ENCODE measurements at regions not wholly inside any gene's neighbourhood (a gene's known extent, or its start where the extent isn't known, plus 50 kb on each side); places are given as distances from the start of the nearest gene placed in this dataset.
"Not testable (repeated sequence)": the region's sequence is repeated elsewhere in the genome, so short reads cannot be mapped to it uniquely, and the experiment has no call there.

GRCh38 chr7:356691-357462 is 66.9 kb downstream of the FOXL3 start:
- no peak for DNase-seq

DNA sequence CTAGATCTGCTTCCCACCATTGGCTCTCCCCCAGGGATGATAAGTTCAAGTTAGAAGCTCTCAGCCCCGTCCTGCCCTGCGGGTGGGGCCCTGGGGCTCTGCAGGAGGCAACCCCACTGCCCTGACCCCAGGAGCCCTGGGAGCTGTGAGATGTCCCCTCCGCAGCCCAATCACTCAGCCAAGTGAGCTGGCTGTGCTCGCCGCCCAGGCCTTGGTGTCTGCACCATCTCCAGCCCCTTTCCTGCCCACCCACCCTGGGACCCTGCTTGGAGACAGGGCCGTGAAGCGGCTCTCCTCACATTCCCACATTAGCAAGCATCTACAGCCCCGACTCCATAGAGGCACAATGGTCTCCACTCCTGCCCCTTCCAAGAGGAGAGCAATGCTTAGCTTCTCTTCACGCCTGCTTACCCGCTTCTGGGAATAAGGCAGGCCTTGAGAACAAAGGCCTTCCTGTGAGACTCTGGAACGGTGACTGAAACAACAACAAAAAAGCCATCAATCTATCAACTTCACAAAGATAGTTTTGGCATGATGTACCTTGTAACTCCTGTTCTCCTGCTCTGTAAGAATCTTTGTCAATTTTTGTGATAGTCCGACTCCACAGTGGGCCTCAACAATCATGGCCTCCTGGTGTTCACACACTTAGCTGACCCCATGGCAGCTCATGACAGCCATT is 67.7 kb downstream of the FOXL3 start:
- no peak for DNase-seq

- DNase-seq: no peak
These were observed 68.4 kb downstream of the FOXL3 start for GRCh38 chr7:358352-358751.

GRCh38 chr7:359226-359765 is 69.3 kb downstream of the FOXL3 start:
- no peak for DNase-seq

- DNase-seq: no peak
These were observed 69.9 kb downstream of the FOXL3 start for GRCh38 chr7:359766-360361.

GRCh38 chr7:360454-361100 is 70.6 kb downstream of the FOXL3 start:
- peak in 1 of 2 donors; percentile 28 for DNase-seq

DNA sequence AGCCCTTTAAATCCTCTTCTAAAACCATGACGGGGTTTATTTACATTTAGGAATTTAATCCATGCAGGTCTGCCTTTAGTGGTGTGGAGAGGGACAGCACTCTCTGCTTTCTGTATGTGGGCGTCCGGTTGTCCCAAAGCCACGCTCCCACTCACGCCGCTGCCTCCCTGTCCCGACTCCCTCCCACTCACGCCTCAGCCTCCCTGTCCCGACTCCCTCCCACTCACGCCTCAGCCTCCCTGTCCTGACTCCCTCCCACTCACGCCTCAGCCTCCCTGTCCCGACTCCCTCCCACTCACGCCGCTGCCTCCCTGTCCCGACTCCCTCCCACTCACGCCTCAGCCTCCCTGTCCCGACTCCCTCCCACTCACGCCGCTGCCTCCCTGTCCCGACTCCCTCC is 71.2 kb downstream of the FOXL3 start:
- DNase-seq: not testable (repeated sequence)

- DNase-seq: no peak
These were observed 71.9 kb downstream of the FOXL3 start for GRCh38 chr7:361680-362401.

DNA sequence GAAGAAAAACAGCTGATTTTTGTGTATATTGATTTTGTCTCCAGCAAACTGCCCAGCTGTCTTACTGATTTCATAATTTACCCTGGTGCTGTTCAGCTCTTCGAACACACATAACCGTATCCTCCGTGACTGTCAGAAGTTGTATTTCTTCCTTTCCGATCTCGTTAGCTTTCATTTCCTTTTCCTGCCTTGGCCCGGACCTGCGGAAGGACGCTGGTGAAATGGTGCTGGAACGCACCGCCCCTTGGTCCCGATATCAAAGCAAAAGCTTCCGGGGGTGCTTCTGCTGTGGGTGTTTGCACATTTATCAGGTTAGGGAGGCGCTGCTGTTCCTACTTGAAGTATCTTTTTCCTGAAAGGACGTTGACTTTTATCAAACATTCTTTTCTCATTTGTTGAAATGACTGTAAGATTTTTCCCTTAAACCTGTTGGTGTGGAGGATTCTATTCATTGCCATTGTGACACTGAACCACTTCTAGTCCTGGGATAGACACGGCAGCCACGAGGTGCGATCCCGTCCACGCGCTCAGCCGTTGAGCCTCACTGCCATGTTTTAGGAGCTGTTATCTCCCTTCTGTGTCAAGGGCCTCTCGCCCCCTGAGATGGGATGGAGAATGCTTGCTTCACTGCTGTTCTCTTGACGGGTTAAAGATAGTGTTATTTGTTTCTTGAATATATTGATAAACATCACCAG is 72.6 kb downstream of the FOXL3 start:
- no peak for DNase-seq

- no peak for DNase-seq
These were observed 73.7 kb downstream of the FOXL3 start for GRCh38 chr7:363626-364025.

DNA sequence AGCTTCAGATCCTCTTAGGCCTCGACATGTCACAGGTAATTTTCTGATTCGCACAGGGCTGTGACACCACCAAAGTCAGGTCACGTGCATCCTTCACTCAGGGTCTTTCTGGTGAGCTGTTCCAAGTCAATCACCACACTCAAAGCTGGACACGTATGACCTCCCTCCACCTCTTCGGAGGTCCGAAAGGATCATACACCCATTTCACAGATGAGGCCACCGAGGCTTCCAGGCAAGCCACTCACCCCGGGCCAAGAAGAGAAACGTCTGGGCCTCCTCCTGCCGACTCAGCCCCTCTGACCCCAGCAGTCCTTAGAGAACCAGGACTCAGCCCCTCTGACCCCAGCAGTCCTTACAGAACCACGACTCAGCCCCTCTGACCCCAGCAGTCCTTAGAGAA is 74.6 kb downstream of the FOXL3 start:
- DNase-seq: no peak

GRCh38 chr7:365593-365992 is 75.6 kb downstream of the FOXL3 start:
- no peak for DNase-seq

DNA sequence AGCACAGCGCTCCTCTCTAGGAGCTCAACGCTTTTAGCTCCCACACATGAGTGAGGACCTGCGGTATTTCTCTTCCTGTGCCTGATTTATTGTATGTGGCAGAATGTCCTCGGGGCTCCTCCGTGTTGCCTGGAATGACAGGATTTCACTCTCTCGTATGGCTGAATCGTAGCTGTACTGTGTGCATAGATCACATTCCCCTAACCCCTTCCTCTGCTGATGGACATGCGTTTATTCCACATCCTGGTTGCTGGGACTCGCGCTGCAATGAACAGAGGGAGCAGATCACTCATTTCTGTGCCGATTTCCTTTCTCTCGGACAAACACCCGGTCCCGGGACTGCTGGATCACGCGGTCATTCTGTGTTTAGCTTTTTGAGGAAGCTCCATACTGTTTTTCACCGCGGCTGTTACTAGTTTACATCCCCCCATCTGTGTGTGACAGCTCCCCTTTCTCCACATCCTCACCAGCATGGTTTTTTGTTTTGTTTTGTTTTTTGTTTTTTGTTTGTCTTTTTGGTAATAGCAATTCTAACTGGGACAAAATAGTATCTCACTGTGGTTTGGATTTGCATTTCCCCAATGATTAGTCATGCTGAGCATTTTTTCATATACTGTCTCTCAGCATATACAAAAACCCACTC is 76.3 kb downstream of the FOXL3 start:
- DNase-seq: no peak

DNA sequence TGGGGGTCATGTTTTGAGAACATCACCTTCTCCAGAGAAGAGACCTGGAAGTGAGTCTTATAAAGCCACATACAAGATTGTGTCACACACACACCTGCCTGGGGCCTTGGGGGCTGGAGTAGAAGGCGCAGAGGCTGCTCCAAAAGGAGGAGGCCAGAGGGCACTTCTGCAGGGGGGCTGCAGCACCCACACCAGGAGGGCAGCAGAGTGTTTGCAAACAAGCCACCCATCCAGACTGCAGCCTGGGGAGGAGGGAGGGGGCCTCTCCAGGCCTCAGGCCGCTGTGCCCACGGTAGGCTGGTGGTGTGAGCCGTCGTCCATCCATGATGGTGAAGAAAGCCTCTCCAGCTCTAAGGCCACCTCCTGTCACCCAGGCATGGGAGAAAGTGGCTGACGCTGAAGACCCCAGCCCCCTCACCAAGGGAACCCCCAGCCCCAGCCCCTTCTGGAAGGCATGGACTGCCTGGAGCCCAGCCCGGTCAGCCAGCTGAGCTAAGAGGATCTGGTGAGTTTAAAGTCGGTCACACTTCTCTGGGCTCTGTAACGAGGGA is 77.5 kb downstream of the FOXL3 start:
- no peak for DNase-seq

GRCh38 chr7:368651-369475 is 78.9 kb downstream of the FOXL3 start:
- no peak for DNase-seq

DNA sequence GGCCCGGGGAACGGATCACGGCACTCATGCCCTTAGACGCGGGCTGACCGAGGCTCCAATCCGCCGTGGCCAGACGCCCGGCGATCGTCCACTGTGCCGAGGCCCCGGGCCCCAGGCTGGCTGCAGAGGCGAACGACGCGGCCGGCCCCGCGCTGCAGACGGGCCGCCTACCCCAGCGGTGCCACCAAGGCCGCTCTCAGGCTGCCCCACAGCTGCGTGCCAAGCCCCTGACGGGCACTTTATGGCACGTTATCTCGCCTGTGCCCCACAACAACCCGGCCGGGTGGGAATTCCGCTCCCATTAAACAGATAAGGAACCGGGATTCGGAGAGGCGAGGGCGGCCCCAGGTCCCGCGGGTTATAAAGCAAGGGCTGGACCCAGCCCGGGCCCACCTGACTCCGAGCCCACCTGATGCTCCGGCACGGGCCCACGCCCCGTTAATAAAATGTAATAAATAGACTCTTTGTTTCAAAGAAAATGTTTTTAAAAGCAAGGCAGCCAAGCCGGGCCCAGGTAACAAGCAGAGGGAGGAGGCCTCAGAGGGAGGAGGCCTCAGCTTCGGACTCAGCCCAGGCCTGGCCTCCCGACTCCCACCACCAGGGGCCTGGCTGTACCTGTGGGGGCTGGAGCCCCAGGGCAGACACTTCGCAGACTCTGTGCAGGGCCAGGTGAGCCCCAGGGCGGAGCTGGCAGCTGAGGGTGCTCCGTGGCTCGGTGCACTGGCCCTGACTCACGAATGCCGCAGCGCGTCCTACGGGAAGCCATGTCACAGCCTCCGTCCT is 79.7 kb downstream of the FOXL3 start:
- DNase-seq: no peak

GRCh38 chr7:370259-370625 is 80.3 kb downstream of the FOXL3 start:
- DNase-seq: no peak

DNA sequence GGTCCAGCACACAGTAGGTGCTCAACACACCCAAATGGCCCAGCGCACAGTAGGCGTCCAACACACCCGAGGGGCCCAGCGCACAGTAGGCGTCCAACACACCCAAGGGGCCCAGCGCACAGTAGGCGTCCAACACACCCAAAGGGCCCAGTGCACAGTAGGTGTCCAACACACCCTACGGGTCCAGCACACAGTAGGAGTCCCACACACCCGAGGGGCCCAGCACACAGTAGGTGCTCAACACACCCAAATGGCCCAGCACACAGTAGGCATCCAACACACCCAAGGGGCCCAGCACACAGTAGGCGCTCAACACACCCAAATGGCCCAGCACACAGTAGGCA is 80.8 kb downstream of the FOXL3 start:
- DNase-seq: no peak

- no peak for DNase-seq
These were observed 81.3 kb downstream of the FOXL3 start for GRCh38 chr7:371119-371778.
